A549 (cell line): ENCODE measurements at regions not wholly inside any gene's neighbourhood (a gene's known extent, or its start where the extent isn't known, plus 50 kb on each side); places are given as distances from the start of the nearest gene placed in this dataset.

ENCODE experiments used
- ATAC-seq, 2 experiments: fragments of 200-7000 bp in 1 of 2; fragments of >200 bp in 1 of 2; cut with Nextera tagmentation in 1 of 2; cut with Tn5 transposase in 1 of 2; 3 replicates each; pipeline versions ENCODE4 v1.8.0 to v1.9.1; 2018 to 2020; ENCODE audit warnings: mild to moderate bottlenecking in 1 of 2, moderate library complexity in 1 of 2
- CTCF ChIA-PET: fragments of 300-600 bp; sonication (Branson Sonifier 250); formaldehyde crosslinking; extraction: SDS; loops from one replicate; lab custom pipeline; 2021; ENCODE audit warnings: antibody characterized with exemption, inconsistent platforms; lab: Yijun Ruan, JAX
- POLR2A ChIA-PET: fragments of 350-600 bp; formaldehyde crosslinking; extraction: SDS; loops from one replicate; lab custom pipeline; 2021; ENCODE audit warnings: antibody characterized with exemption, inconsistent platforms; lab: Yijun Ruan, JAX
- DNase-seq, 2 experiments: peaks; one replicate each; pipeline versions ENCODE4 v3.0.0 to v3.0.0-alpha.2; 2011 to 2016; ENCODE audit warnings: low read depth in 1 of 2, low spot score in 1 of 2
- FAIRE-seq: peaks from 2 replicates; lab custom pipeline; 2011; peaks lifted over from hg19 to GRCh38; lab: Jason Lieb, UNC
- H3K27ac ChIP-seq, 2 experiments: fragments of >200 bp; sonication (Bioruptor Twin); formaldehyde crosslinking; 3 replicates each; pipeline ENCODE4 v1.5.1; 2016 to 2017
- H3K4me1 ChIP-seq: fragments of >200 bp; sonication (Bioruptor Twin); formaldehyde crosslinking; 3 replicates; pipeline ENCODE4 v1.6.1; 2016
- H3K4me2 ChIP-seq: fragments of >200 bp; sonication (Bioruptor Twin); formaldehyde crosslinking; 3 replicates; pipeline ENCODE4 v1.6.1; 2016
- H3K4me3 ChIP-seq: fragments of >200 bp; sonication (Bioruptor Twin); formaldehyde crosslinking; 3 replicates; pipeline ENCODE4 v1.5.1; 2016
- H3K9me3 ChIP-seq: fragments of >200 bp; sonication (Bioruptor Twin); formaldehyde crosslinking; 3 replicates; pipeline ENCODE4 v1.6.1; 2016
- CEBPB ChIP-seq, 2 experiments: fragments of >200 bp in 1 of 2; sonication (Bioruptor Twin) in 1 of 2; formaldehyde crosslinking in 1 of 2; IDR thresholded peaks; 2 replicates each; pipeline ENCODE4 v1.6.1; 2012 to 2016
- E2F6 ChIP-seq: IDR thresholded peaks from 2 replicates; pipeline ENCODE4 v1.6.1; 2012; ENCODE audit warnings: low read depth, borderline replicate concordance
- EHMT2 ChIP-seq: fragments of 200-600 bp; sonication (generic); IDR thresholded peaks from 2 replicates; pipeline ENCODE4 v1.6.1; 2016; ENCODE audit warnings: antibody characterized with exemption, low read depth, mild to moderate bottlenecking, moderate library complexity
- ESRRA ChIP-seq: fragments of 150-350 bp; IDR thresholded peaks from 2 replicates; pipeline ENCODE4 v1.6.1; 2014; ENCODE audit warnings: mild to moderate bottlenecking, low read length, borderline replicate concordance
- FOSL2 ChIP-seq, 2 experiments: fragments of 450-650 bp in 1 of 2; fragments of >200 bp in 1 of 2; sonication (Bioruptor Twin) in 1 of 2; formaldehyde crosslinking; IDR thresholded peaks; 2 replicates each; pipeline versions ENCODE4 v1.5.0 to v1.6.1; 2016 to 2020; ENCODE audit warnings: mild to moderate bottlenecking in 1 of 2, moderate library complexity in 1 of 2
- FOXS1 ChIP-seq: fragments of 250-450 bp; sonication (Bioruptor Pico); IDR thresholded peaks from 2 replicates; pipeline ENCODE4 v1.5.0; 2020; ENCODE audit warnings: mild to moderate bottlenecking, moderate library complexity
- HEYL ChIP-seq: fragments of 250-450 bp; sonication (Bioruptor Pico); IDR thresholded peaks from 2 replicates; pipeline ENCODE4 v1.8.0; 2021; ENCODE audit warnings: mild to moderate bottlenecking, moderate library complexity
- HOXB13 ChIP-seq: fragments of 250-450 bp; sonication (Bioruptor Pico); IDR thresholded peaks from 2 replicates; pipeline ENCODE4 v1.5.0; 2020; ENCODE audit warnings: low read depth, mild to moderate bottlenecking, moderate library complexity
- JUN ChIP-seq, 2 experiments: fragments of >200 bp; sonication (Bioruptor Twin); formaldehyde crosslinking; IDR thresholded peaks; 2 replicates in 1 of 2; 3 replicates in 1 of 2; pipeline ENCODE4 v1.6.1; 2016 to 2017
- JUNB ChIP-seq: fragments of >200 bp; sonication (Bioruptor Twin); formaldehyde crosslinking; IDR thresholded peaks from 2 replicates; pipeline ENCODE4 v1.6.1; 2016
- KDM5A ChIP-seq: fragments of 200-600 bp; sonication (generic); IDR thresholded peaks from 2 replicates; pipeline ENCODE4 v1.6.1; 2016; ENCODE audit warnings: antibody characterized with exemption, mild to moderate bottlenecking
- MAX ChIP-seq: IDR thresholded peaks from 2 replicates; pipeline ENCODE4 v1.6.1; 2012
- MAZ ChIP-seq: fragments of 150-350 bp; IDR thresholded peaks from 2 replicates; pipeline ENCODE4 v1.6.1; 2014; ENCODE audit warnings: antibody characterized with exemption, low read depth, low read length, borderline replicate concordance
- MYC ChIP-seq: IDR thresholded peaks from 2 replicates; pipeline ENCODE4 v1.6.1; 2012; ENCODE audit warnings: mild to moderate bottlenecking, inconsistent platforms, low read length, improper control_type of control experiment, borderline replicate concordance
- NFE2L2 ChIP-seq: fragments of 150-350 bp; conservative IDR thresholded peaks from 2 replicates; pipeline ENCODE4 v1.6.1; 2014; ENCODE audit warnings: low read length
- NR3C1 ChIP-seq: fragments of >200 bp; sonication (Bioruptor Twin); formaldehyde crosslinking; IDR thresholded peaks from 3 replicates; pipeline ENCODE4 v1.6.1; 2017
- POLR2A ChIP-seq: IDR thresholded peaks from 2 replicates; pipeline ENCODE4 v1.6.1; 2012; ENCODE audit warnings: mild to moderate bottlenecking, low read length
- RAD21 ChIP-seq, 2 experiments: fragments of >200 bp in 1 of 2; sonication (Bioruptor Twin) in 1 of 2; formaldehyde crosslinking in 1 of 2; IDR thresholded peaks in 1 of 2; conservative IDR thresholded peaks in 1 of 2; 2 replicates in 1 of 2; 3 replicates in 1 of 2; pipeline ENCODE4 v1.6.1; 2012 to 2018; ENCODE audit warnings: inconsistent platforms in 1 of 2
- RCOR1 ChIP-seq: fragments of 150-350 bp; IDR thresholded peaks from 2 replicates; pipeline ENCODE4 v1.6.1; 2014; ENCODE audit warnings: antibody characterized with exemption, low read length, low read depth
- REST ChIP-seq: fragments of 200-600 bp; sonication (generic); IDR thresholded peaks from 2 replicates; pipeline ENCODE4 v1.6.1; 2016; ENCODE audit warnings: antibody characterized with exemption, mild to moderate bottlenecking, moderate library complexity
- SMC3 ChIP-seq: fragments of >200 bp; sonication (Bioruptor Twin); formaldehyde crosslinking; IDR thresholded peaks from 3 replicates; pipeline ENCODE4 v1.6.1; 2018; ENCODE audit warnings: inconsistent platforms
- ZNF302 ChIP-seq: fragments of 250-450 bp; sonication (Bioruptor Pico); IDR thresholded peaks from 2 replicates; pipeline ENCODE4 v1.9.0; 2021; ENCODE audit warnings: inconsistent platforms, mild to moderate bottlenecking, moderate library complexity
- WGBS: methylation state at CpG from one replicate; pipeline ENCODE4 v1.1.6; 2017; ENCODE audit errors: missing lambda C conversion rate; 5-methylcytosine and 5-hydroxymethylcytosine counted together
- TF ChIP-seq, protein P1 (sequence below): fragments of >200 bp; sonication (Bioruptor Twin); formaldehyde crosslinking; IDR thresholded peaks from 3 replicates; pipeline ENCODE4 v1.6.1; 2016
- TF ChIP-seq, protein P2 (sequence below): fragments of 250-450 bp; sonication (Bioruptor Pico); IDR thresholded peaks from 2 replicates; pipeline ENCODE4 v1.5.0; 2020; ENCODE audit warnings: low read depth, mild to moderate bottlenecking, moderate library complexity
- TF ChIP-seq, protein P3 (sequence below): fragments of 250-450 bp; sonication (Bioruptor Pico); IDR thresholded peaks from 2 replicates; pipeline ENCODE4 v1.5.0; 2021; ENCODE audit warnings: mild to moderate bottlenecking, moderate library complexity, borderline replicate concordance
- TF ChIP-seq, protein P4 (sequence below): fragments of >200 bp; sonication (Bioruptor Twin); formaldehyde crosslinking; IDR thresholded peaks from 2 replicates; pipeline ENCODE4 v1.6.1; 2016

- peaks cover 10% of the 10 kb centered on the region; the same call in 1 of the 3 replicates for H3K9me3 ChIP-seq
- WGBS = 26% methylated on average over 2 of the region's 2 CpGs
- CTCF ChIA-PET = no interaction called here
- no peak for DNase-seq
- ATAC-seq = no peak
- H3K4me2 ChIP-seq = no peak overlapping the region
- no peak overlapping the region for H3K27ac ChIP-seq
- H3K4me3 ChIP-seq = no peak overlapping the region
- TF ChIP-seq JUNB (no peak), ESRRA (no peak), SMC3 (no peak), NR3C1 (no peak)
- TF ChIP-seq, protein P1, sequence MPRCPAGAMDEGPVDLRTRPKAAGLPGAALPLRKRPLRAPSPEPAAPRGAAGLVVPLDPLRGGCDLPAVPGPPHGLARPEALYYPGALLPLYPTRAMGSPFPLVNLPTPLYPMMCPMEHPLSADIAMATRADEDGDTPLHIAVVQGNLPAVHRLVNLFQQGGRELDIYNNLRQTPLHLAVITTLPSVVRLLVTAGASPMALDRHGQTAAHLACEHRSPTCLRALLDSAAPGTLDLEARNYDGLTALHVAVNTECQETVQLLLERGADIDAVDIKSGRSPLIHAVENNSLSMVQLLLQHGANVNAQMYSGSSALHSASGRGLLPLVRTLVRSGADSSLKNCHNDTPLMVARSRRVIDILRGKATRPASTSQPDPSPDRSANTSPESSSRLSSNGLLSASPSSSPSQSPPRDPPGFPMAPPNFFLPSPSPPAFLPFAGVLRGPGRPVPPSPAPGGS = no peak
- TF ChIP-seq, protein P2, sequence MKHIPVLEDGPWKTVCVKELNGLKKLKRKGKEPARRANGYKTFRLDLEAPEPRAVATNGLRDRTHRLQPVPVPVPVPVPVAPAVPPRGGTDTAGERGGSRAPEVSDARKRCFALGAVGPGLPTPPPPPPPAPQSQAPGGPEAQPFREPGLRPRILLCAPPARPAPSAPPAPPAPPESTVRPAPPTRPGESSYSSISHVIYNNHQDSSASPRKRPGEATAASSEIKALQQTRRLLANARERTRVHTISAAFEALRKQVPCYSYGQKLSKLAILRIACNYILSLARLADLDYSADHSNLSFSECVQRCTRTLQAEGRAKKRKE (CRISPR knock-in tag) = no peak
- FAIRE-seq = no peak
- H3K4me1 ChIP-seq = no peaks in the 10 kb centered on the region
- POLR2A ChIA-PET = no interaction called here
Measured at GRCh38 chr6:19519941-19520340, 317.2 kb upstream of the ID4 start.

GRCh38 chr6:19524366-19525186, 312.6 kb upstream of the ID4 start:
- Histone ChIP-seq H3K4me2 (no peak overlapping the region), H3K4me1 (no peaks in the 10 kb centered on the region), H3K9me3 (no peaks in the 10 kb centered on the region), H3K4me3 (no peak overlapping the region), H3K27ac (no peak overlapping the region)
- no peak for TF ChIP-seq HEYL
- TF ChIP-seq ZNF302 = no peak
- TF ChIP-seq RCOR1 = no peak
- no peak for TF ChIP-seq FOXS1
- TF ChIP-seq NR3C1 = no peak
- TF ChIP-seq MYC = no peak
- ChIA-PET CTCF (interaction anchor here (0.6 to 1.1 kb wide), 2 partner anchors 15 to 497 kb away, joined by 3 read pairs; no protein-coding TSS in a partner anchor), POLR2A (no interaction called here)
- DNase-seq (no peak), ATAC-seq (no peak), FAIRE-seq (no peak)
- WGBS = 64% methylated on average over 2 of the region's 2 CpGs

DNA sequence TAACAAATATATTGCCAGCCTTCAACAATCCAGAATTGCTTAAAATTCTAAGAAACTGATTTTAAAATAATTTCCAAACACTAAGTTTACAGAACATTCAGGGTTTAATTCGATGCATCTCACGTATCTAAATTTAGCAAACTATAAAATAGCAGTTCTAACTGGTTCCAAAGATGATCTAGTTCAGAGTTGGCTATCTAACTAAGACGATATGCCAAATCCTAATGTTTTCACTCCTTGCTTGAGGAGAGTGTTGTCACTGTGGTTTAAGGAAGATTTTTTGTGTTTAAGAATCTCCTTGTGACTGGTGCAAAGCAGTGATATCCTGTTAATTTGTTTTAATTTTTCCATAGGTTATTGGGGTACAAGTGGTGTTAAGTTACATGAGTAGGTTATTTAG, 311.5 kb upstream of the ID4 start:
- ATAC-seq = no peak
- 39% methylated on average over 3 of the region's 3 CpGs for WGBS
- H3K4me3 ChIP-seq = no peak overlapping the region
- H3K4me1 ChIP-seq = no peaks in the 10 kb centered on the region
- H3K27ac ChIP-seq = no peak overlapping the region
- H3K9me3 ChIP-seq = no peaks in the 10 kb centered on the region
- POLR2A ChIA-PET = no interaction called here
- FAIRE-seq = no peak
- H3K4me2 ChIP-seq = no peak overlapping the region
- no peak for DNase-seq
- CTCF ChIA-PET = no interaction called here
- no peak for TF ChIP-seq KDM5A
- TF ChIP-seq MAX = no peak
- TF ChIP-seq RAD21 (conservative IDR thresholded peaks at IDR 0.05 in 1 of 2, IDR thresholded peaks at IDR 0.05 in 1 of 2) = no peak
- TF ChIP-seq POLR2A = no peak
- no peak for TF ChIP-seq FOSL2 (IDR thresholded peaks at IDR 0.05)
- TF ChIP-seq FOSL2 (CRISPR knock-in tag; IDR thresholded peaks at IDR 0.05) = no peak
- TF ChIP-seq MAZ = no peak
- TF ChIP-seq CEBPB (IDR thresholded peaks at IDR 0.05) = no peak
- no peak for TF ChIP-seq REST
- TF ChIP-seq HOXB13 (CRISPR knock-in tag) = no peak
- TF ChIP-seq EHMT2 = no peak
- TF ChIP-seq NFE2L2 = no peak
- TF ChIP-seq, protein P3, sequence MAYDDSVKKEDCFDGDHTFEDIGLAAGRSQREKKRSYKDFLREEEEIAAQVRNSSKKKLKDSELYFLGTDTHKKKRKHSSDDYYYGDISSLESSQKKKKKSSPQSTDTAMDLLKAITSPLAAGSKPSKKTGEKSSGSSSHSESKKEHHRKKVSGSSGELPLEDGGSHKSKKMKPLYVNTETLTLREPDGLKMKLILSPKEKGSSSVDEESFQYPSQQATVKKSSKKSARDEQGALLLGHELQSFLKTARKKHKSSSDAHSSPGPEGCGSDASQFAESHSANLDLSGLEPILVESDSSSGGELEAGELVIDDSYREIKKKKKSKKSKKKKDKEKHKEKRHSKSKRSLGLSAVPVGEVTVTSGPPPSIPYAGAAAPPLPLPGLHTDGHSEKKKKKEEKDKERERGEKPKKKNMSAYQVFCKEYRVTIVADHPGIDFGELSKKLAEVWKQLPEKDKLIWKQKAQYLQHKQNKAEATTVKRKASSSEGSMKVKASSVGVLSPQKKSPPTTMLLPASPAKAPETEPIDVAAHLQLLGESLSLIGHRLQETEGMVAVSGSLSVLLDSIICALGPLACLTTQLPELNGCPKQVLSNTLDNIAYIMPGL (CRISPR knock-in tag) = no peak
- TF ChIP-seq, protein P4, sequence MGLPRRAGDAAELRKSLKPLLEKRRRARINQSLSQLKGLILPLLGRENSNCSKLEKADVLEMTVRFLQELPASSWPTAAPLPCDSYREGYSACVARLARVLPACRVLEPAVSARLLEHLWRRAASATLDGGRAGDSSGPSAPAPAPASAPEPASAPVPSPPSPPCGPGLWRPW = no peak
- TF ChIP-seq E2F6 = no peak
- TF ChIP-seq JUN (IDR thresholded peaks at IDR 0.05) = no peak
